H9 (cell line): ENCODE measurements at regions not wholly inside any gene's neighbourhood (a gene's known extent, or its start where the extent isn't known, plus 50 kb on each side); places are given as distances from the start of the nearest gene placed in this dataset.

ENCODE experiments used
- DNase-seq: peaks from one replicate; pipeline ENCODE4 v3.0.0-alpha.2; 2017
- H2AFZ ChIP-seq: one replicate; pipeline ENCODE4 v1.6.1; 2013; ENCODE audit warnings: mild to moderate bottlenecking, low read length, control low read depth, moderate library complexity
- H2AK5ac ChIP-seq: 2 replicates; pipeline ENCODE4 v1.6.1; 2013; ENCODE audit warnings: low read length, control low read depth, mixed read lengths; ENCODE audit not compliant: insufficient read length
- H2BK120ac ChIP-seq: one replicate; pipeline ENCODE4 v1.6.1; 2013; ENCODE audit warnings: low read depth, mild to moderate bottlenecking, low read length, control low read depth, inconsistent platforms; ENCODE audit not compliant: poor library complexity, severe bottlenecking
- H2BK12ac ChIP-seq: 2 replicates; pipeline ENCODE4 v1.6.1; 2013; ENCODE audit warnings: low read length, control low read depth, mixed read lengths, low read depth; ENCODE audit not compliant: insufficient read length
- H2BK15ac ChIP-seq: 2 replicates; pipeline ENCODE4 v1.6.1; 2013; ENCODE audit warnings: low read depth, low read length, control low read depth
- H2BK20ac ChIP-seq: one replicate; pipeline ENCODE4 v1.6.1; 2013; ENCODE audit warnings: low read depth, mild to moderate bottlenecking, low read length, control low read depth, inconsistent platforms; ENCODE audit not compliant: poor library complexity, severe bottlenecking
- H2BK5ac ChIP-seq: 2 replicates; pipeline ENCODE4 v1.6.1; 2013; ENCODE audit warnings: low read length, control low read depth, mixed read lengths; ENCODE audit not compliant: insufficient read length
- H3K14ac ChIP-seq: 2 replicates; pipeline ENCODE4 v1.6.1; 2013; ENCODE audit warnings: low read length, control low read depth; ENCODE audit not compliant: insufficient read depth
- H3K18ac ChIP-seq: 2 replicates; pipeline ENCODE4 v1.6.1; 2013; ENCODE audit warnings: low read depth, mild to moderate bottlenecking, mixed read lengths, low read length, control low read depth; ENCODE audit not compliant: insufficient read length
- H3K23ac ChIP-seq: 2 replicates; pipeline ENCODE4 v1.6.1; 2013; ENCODE audit warnings: low read length, control low read depth, mixed read lengths, low read depth; ENCODE audit not compliant: insufficient read length
- H3K23me2 ChIP-seq: 2 replicates; pipeline ENCODE4 v1.6.1; 2013; ENCODE audit warnings: low read depth, mild to moderate bottlenecking, mixed read lengths, low read length, control low read depth; ENCODE audit not compliant: insufficient read length, poor library complexity, severe bottlenecking
- H3K27ac ChIP-seq: 2 replicates; pipeline ENCODE4 v1.5.1; 2013; ENCODE audit warnings: low read length, control low read depth, mixed read lengths, low read depth; ENCODE audit not compliant: insufficient read length
- H3K27me3 ChIP-seq: 2 replicates; pipeline ENCODE4 v1.6.1; 2013; ENCODE audit warnings: low read length, control low read depth, inconsistent platforms; ENCODE audit not compliant: insufficient read depth
- H3K4ac ChIP-seq: 2 replicates; pipeline ENCODE4 v1.6.1; 2013; ENCODE audit warnings: low read depth, mild to moderate bottlenecking, control low read depth, inconsistent platforms, low read length, moderate library complexity
- H3K4me1 ChIP-seq: 2 replicates; pipeline ENCODE4 v1.6.1; 2013; ENCODE audit warnings: low read length, control low read depth, inconsistent platforms; ENCODE audit not compliant: insufficient read depth
- H3K4me2 ChIP-seq: 2 replicates; pipeline ENCODE4 v1.6.1; 2013; ENCODE audit warnings: low read length, control low read depth, mixed read lengths; ENCODE audit not compliant: insufficient read length, insufficient read depth
- H3K56ac ChIP-seq: 2 replicates; pipeline ENCODE4 v1.6.1; 2013; ENCODE audit warnings: low read depth, mild to moderate bottlenecking, mixed read lengths, low read length, control low read depth; ENCODE audit not compliant: insufficient read length
- H3K79me1 ChIP-seq: 2 replicates; pipeline ENCODE4 v1.6.1; 2013; ENCODE audit warnings: low read depth, mild to moderate bottlenecking, moderate library complexity, low read length, control low read depth, inconsistent platforms; ENCODE audit not compliant: insufficient read depth, poor library complexity, severe bottlenecking
- H3K79me2 ChIP-seq: 2 replicates; pipeline ENCODE4 v1.6.1; 2013; ENCODE audit warnings: low read length, control low read depth, inconsistent platforms; ENCODE audit not compliant: insufficient read depth
- H3K9ac ChIP-seq: 2 replicates; pipeline ENCODE4 v1.6.1; 2013; ENCODE audit warnings: low read length, control low read depth, mixed read lengths; ENCODE audit not compliant: insufficient read length; ENCODE audit errors: extremely low read depth
- H3K9me3 ChIP-seq: one replicate; pipeline ENCODE4 v1.6.1; 2013; ENCODE audit warnings: low read depth, low read length, inconsistent platforms; ENCODE audit not compliant: control insufficient read depth
- H3T11ph ChIP-seq: one replicate; pipeline ENCODE4 v1.6.1; 2013; ENCODE audit warnings: mild to moderate bottlenecking, low read length, control low read depth, inconsistent platforms
- H4K20me1 ChIP-seq: one replicate; pipeline ENCODE4 v1.6.1; 2013; ENCODE audit not compliant: control insufficient read depth, insufficient read length, insufficient read depth
- H4K5ac ChIP-seq: 2 replicates; pipeline ENCODE4 v1.6.1; 2013; ENCODE audit warnings: low read depth, mild to moderate bottlenecking, mixed read lengths, low read length, control low read depth; ENCODE audit not compliant: insufficient read length
- H4K8ac ChIP-seq: replicated peaks from 2 replicates; pipeline ENCODE4 v1.6.1; 2013; ENCODE audit warnings: low read length, control low read depth, mixed read lengths, low read depth; ENCODE audit not compliant: insufficient read length
- H4K91ac ChIP-seq: 2 replicates; pipeline ENCODE4 v1.6.1; 2013; ENCODE audit warnings: low read depth, mild to moderate bottlenecking, moderate library complexity, mixed read lengths, low read length, control low read depth; ENCODE audit not compliant: insufficient read length
- H3K27ac Mint-ChIP-seq, 3 experiments: 2 replicates in 2 of 3; 3 replicates in 1 of 3; pipeline ENCODE4 v1.8.0; 2020 to 2021; ENCODE audit warnings: mixed read lengths in 3 of 3, mild to moderate bottlenecking in 1 of 3, moderate library complexity in 1 of 3
- H3K27me3 Mint-ChIP-seq: 2 replicates; pipeline ENCODE4 v1.8.0; 2021; ENCODE audit warnings: low read depth, mild to moderate bottlenecking, moderate library complexity, mixed read lengths
- H3K36me3 Mint-ChIP-seq, 3 experiments: 2 replicates in 2 of 3; 3 replicates in 1 of 3; pipeline ENCODE4 v1.8.0; 2020 to 2021; ENCODE audit warnings: low read depth in 3 of 3, mixed read lengths in 3 of 3; ENCODE audit not compliant: insufficient read depth in 1 of 3
- H3K4me1 Mint-ChIP-seq, 2 experiments: 2 replicates each; pipeline ENCODE4 v1.8.0; 2020; ENCODE audit warnings: mixed read lengths in 2 of 2
- H3K4me3 Mint-ChIP-seq, 2 experiments: 2 replicates in 1 of 2; 3 replicates in 1 of 2; pipeline ENCODE4 v1.8.0; 2020 to 2021; ENCODE audit warnings: mild to moderate bottlenecking in 2 of 2, mixed read lengths in 2 of 2, moderate library complexity in 1 of 2
- H3K9me3 Mint-ChIP-seq, 2 experiments: 2 replicates in 1 of 2; 3 replicates in 1 of 2; pipeline ENCODE4 v1.8.0; 2020; ENCODE audit warnings: mild to moderate bottlenecking in 2 of 2, mixed read lengths in 2 of 2, moderate library complexity in 1 of 2
- WGBS: extraction: QIAGEN DNeasy Blood & Tissue Kit; methylation state at CpG from one replicate; pipeline ENCODE4 v1.1.7; 2013; ENCODE audit warnings: missing lambda C conversion rate, low lambda C conversion rate, mixed read lengths; ENCODE audit not compliant: insufficient read length; ENCODE audit errors: extremely low coverage; 5-methylcytosine and 5-hydroxymethylcytosine counted together
- TF ChIP-seq, protein P1 (sequence below): fragments of 200-600 bp; sonication (generic); conservative IDR thresholded peaks from 3 replicates; pipeline ENCODE4 v1.8.0; 2021; ENCODE audit warnings: antibody characterized with exemption, mild to moderate bottlenecking

DNA sequence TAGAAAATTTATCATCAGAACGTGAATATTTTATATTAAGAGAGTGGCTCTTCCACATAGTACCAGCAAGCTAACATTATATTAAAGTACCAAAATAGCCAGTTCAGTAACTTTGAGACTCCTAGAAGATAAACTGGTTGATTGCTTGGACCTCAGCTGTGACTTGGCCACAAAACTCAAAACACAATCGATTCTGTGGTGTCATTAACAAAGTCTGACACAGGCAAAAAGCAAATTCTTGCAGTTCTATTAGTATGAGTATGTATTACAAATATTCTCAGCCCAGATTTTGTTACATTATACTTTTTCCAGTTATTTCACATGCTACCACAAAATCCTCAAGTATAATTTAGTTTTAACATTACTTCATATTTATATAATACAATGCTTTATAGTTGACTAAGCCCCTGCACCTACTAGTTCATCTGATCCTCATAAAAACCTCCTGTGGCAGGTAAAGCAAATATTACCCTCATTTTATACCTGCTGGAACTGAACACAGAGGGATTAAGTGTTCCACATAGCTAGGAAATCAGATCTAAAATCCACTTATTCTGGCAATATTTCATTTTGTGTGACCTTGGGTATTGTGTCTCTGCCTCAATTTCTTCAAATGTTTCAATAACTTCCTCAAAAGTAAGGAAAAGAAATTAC is 279.9 kb upstream of the MKLN1 start:
- Histone ChIP-seq H4K91ac (no peak overlapping the region), H3K4me1 (0 out of 2 replicates have a peak, but pooled peaks cover under 1% of the 10 kb centered on the region), H2BK12ac (no peak overlapping the region), H3K79me2 (no peaks in the 10 kb centered on the region), H2BK120ac (no peak overlapping the region), H3K79me1 (no peaks in the 10 kb centered on the region), H2BK5ac (no peak overlapping the region), H2BK15ac (no peak overlapping the region), H2AK5ac (no peak overlapping the region), H3T11ph (no peak overlapping the region), H3K23ac (no peak overlapping the region), H3K4ac (no peak overlapping the region), H3K9ac (no peak overlapping the region), H3K56ac (no peak overlapping the region), H3K18ac (no peak overlapping the region), H4K20me1 (no peaks in the 10 kb centered on the region), H4K5ac (no peak overlapping the region), H2BK20ac (no peak overlapping the region), H3K27ac (no peak overlapping the region), H3K14ac (no peak overlapping the region), H3K4me2 (no peak overlapping the region), H3K27me3 (no peaks in the 10 kb centered on the region), H4K8ac (no peak overlapping the region), H3K9me3 (no peaks in the 10 kb centered on the region), H3K23me2 (no peaks in the 10 kb centered on the region), H2AFZ (no peak overlapping the region)
- Mint-ChIP-seq H3K27ac (no peak overlapping the region), H3K27me3 (no peaks in the 10 kb centered on the region), H3K9me3 (peaks cover 8 to 10% of the 10 kb centered on the region in 2 experiments), H3K36me3 (peaks cover 11 to 18% (median 15%) of the 10 kb centered on the region in 3 experiments), H3K4me1 (peaks cover 17% of the 10 kb centered on the region in 2 experiments), H3K4me3 (no peak overlapping the region)
- DNase-seq = no peak
- TF ChIP-seq, protein P1, sequence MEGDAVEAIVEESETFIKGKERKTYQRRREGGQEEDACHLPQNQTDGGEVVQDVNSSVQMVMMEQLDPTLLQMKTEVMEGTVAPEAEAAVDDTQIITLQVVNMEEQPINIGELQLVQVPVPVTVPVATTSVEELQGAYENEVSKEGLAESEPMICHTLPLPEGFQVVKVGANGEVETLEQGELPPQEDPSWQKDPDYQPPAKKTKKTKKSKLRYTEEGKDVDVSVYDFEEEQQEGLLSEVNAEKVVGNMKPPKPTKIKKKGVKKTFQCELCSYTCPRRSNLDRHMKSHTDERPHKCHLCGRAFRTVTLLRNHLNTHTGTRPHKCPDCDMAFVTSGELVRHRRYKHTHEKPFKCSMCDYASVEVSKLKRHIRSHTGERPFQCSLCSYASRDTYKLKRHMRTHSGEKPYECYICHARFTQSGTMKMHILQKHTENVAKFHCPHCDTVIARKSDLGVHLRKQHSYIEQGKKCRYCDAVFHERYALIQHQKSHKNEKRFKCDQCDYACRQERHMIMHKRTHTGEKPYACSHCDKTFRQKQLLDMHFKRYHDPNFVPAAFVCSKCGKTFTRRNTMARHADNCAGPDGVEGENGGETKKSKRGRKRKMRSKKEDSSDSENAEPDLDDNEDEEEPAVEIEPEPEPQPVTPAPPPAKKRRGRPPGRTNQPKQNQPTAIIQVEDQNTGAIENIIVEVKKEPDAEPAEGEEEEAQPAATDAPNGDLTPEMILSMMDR = no peak
- no CpG with 5 or more reads among the region's 2 CpGs for WGBS
